ENCODE measurements at regions not wholly inside any gene's neighbourhood (a gene's known extent, or its start where the extent isn't known, plus 50 kb on each side); places are given as distances from the start of the nearest gene placed in this dataset.

GRCh38 chr6:40037271-40037670, 103.0 kb upstream of the MOCS1 start:
- H3K27ac ChIP-seq (ENCODE audit: low read depth in 1 of 2, low read length in 1 of 2) = no peak overlapping the region
- H3K9ac ChIP-seq (ENCODE audit: insufficient read depth in 1 of 2, low read length in 2 of 2) = no peak overlapping the region
- no peaks in the 10 kb centered on the region for H3K4me1 ChIP-seq (ENCODE audit: control insufficient read depth in 5 of 5, insufficient read depth in 5 of 5, low read length in 5 of 5)
- TF ChIP-seq CTCF (IDR thresholded peaks at IDR 0.05; ENCODE audit: control extremely low read depth, extremely low read depth) = no peak
- H3K27me3 ChIP-seq (ENCODE audit: control insufficient read depth in 3 of 3, insufficient read depth in 3 of 3, low read length in 2 of 3) = no peaks in the 10 kb centered on the region
- ATAC-seq (ENCODE audit: insufficient read depth, low FRiP score) (no peak), DNase-seq (no peak)
- peaks cover 0 to 3% (median 1%) of the 10 kb centered on the region in 4 donors for H3K9me3 ChIP-seq (ENCODE audit: control insufficient read depth in 4 of 4, insufficient read depth in 3 of 4, low read length in 3 of 4)
- no peaks in the 10 kb centered on the region for H3K36me3 ChIP-seq (ENCODE audit: control insufficient read depth in 4 of 4, insufficient read depth in 4 of 4, low read length in 4 of 4)
- H3K4me3 ChIP-seq = no peak overlapping the region

- WGBS, 2 donors = 86 to 89% methylated on average over 2 of the region's 2 CpGs
- ATAC-seq (ENCODE audit: insufficient read depth, low FRiP score) = no peak
These were observed 101.9 kb upstream of the MOCS1 start for GRCh38 chr6:40036186-40036585.

GRCh38 chr6:40028449-40028848, 94.2 kb upstream of the MOCS1 start:
- no peak for TF ChIP-seq CTCF (IDR thresholded peaks at IDR 0.05; ENCODE audit: control extremely low read depth, extremely low read depth)
- Histone ChIP-seq H3K4me1 (ENCODE audit: control insufficient read depth in 5 of 5, insufficient read depth in 5 of 5, low read length in 5 of 5) (no peaks in the 10 kb centered on the region), H3K27me3 (ENCODE audit: control insufficient read depth in 3 of 3, insufficient read depth in 3 of 3, low read length in 2 of 3) (peaks cover 0 to 2% (median 0%) of the 10 kb centered on the region in 3 donors), H3K9me3 (ENCODE audit: control insufficient read depth in 4 of 4, insufficient read depth in 3 of 4, low read length in 3 of 4) (no peaks in the 10 kb centered on the region), H3K9ac (ENCODE audit: insufficient read depth in 1 of 2, low read length in 2 of 2) (no peak overlapping the region), H3K27ac (ENCODE audit: low read depth in 1 of 2, low read length in 1 of 2) (no peak overlapping the region), H3K4me3 (no peak overlapping the region), H3K36me3 (ENCODE audit: control insufficient read depth in 4 of 4, insufficient read depth in 4 of 4, low read length in 4 of 4) (no peaks in the 10 kb centered on the region)
- ATAC-seq (ENCODE audit: insufficient read depth, low FRiP score) = no peak
- WGBS, 2 donors = 86 to 98% methylated on average over 1 of the region's 1 CpG
- DNase-seq = no peak

More at GRCh38 chr6:40036186-40036585, 101.9 kb upstream of the MOCS1 start:
- Histone ChIP-seq H3K9ac (ENCODE audit: insufficient read depth in 1 of 2, low read length in 2 of 2) (no peak overlapping the region), H3K9me3 (ENCODE audit: control insufficient read depth in 4 of 4, insufficient read depth in 3 of 4, low read length in 3 of 4) (peaks cover 0 to 2% (median 0%) of the 10 kb centered on the region in 4 donors), H3K36me3 (ENCODE audit: control insufficient read depth in 4 of 4, insufficient read depth in 4 of 4, low read length in 4 of 4) (no peaks in the 10 kb centered on the region), H3K27ac (ENCODE audit: low read depth in 1 of 2, low read length in 1 of 2) (no peak overlapping the region), H3K4me1 (ENCODE audit: control insufficient read depth in 5 of 5, insufficient read depth in 5 of 5, low read length in 5 of 5) (no peaks in the 10 kb centered on the region), H3K27me3 (ENCODE audit: control insufficient read depth in 3 of 3, insufficient read depth in 3 of 3, low read length in 2 of 3) (no peaks in the 10 kb centered on the region), H3K4me3 (no peak overlapping the region)
- no peak for DNase-seq
- TF ChIP-seq CTCF (IDR thresholded peaks at IDR 0.05; ENCODE audit: control extremely low read depth, extremely low read depth) = no peak

DNA sequence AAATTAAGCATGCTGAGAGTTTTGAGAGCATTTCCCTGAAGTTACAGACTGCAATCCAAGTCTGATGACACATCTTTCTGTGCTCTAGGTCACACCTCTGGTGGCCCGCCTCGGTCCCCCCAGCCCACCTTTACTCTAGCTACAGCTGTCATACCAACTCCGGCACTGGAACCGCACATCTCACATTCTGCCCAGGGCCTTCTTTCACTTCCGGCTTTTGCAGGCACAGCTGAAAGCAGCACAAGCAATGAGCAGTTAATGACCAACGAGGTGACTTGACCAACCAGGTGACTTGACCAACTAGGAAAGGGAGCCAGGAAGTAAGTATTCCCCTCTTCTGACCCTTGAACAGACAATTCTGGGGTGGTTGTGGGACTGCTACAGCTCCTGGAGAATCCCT, 88.6 kb upstream of the MOCS1 start:
- Histone ChIP-seq H3K4me3 (no peak overlapping the region), H3K4me1 (ENCODE audit: control insufficient read depth in 5 of 5, insufficient read depth in 5 of 5, low read length in 5 of 5) (no peaks in the 10 kb centered on the region), H3K9me3 (ENCODE audit: control insufficient read depth in 4 of 4, insufficient read depth in 3 of 4, low read length in 3 of 4) (peaks cover 0 to 7% (median 1%) of the 10 kb centered on the region in 4 donors), H3K9ac (ENCODE audit: insufficient read depth in 1 of 2, low read length in 2 of 2) (no peak overlapping the region), H3K27me3 (ENCODE audit: control insufficient read depth in 3 of 3, insufficient read depth in 3 of 3, low read length in 2 of 3) (no peaks in the 10 kb centered on the region), H3K36me3 (ENCODE audit: control insufficient read depth in 4 of 4, insufficient read depth in 4 of 4, low read length in 4 of 4) (no peaks in the 10 kb centered on the region), H3K27ac (ENCODE audit: low read depth in 1 of 2, low read length in 1 of 2) (no peak overlapping the region)
- DNase-seq (no peak), ATAC-seq (ENCODE audit: insufficient read depth, low FRiP score) (no peak)
- TF ChIP-seq CTCF (IDR thresholded peaks at IDR 0.05; ENCODE audit: control extremely low read depth, extremely low read depth) = no peak
- 87 to 90% methylated on average over 6 of the region's 6 CpGs for WGBS, 2 donors
